ENCODE measurements at regions not wholly inside any gene's neighbourhood (a gene's known extent, or its start where the extent isn't known, plus 50 kb on each side); places are given as distances from the start of the nearest gene placed in this dataset.

GRCh38 chr5:4053136-4053535 is 457.5 kb downstream of the IRX1 start:
- H3K27ac ChIP-seq, result no peak overlapping the region
- no peaks in the 10 kb centered on the region for H3K27me3 ChIP-seq
- peaks cover 0 to 7% (median 2%) of the 10 kb centered on the region in 10 experiments; a peak in 4 of 20 replicates for H3K4me1 ChIP-seq
- no peak overlapping the region for H3K4me3 ChIP-seq
- no peaks in the 10 kb centered on the region for H4K20me1 ChIP-seq
- no peak overlapping the region for H3K4me2 ChIP-seq
- H3K9me3 ChIP-seq (replicated peaks in 1 of 11), result peaks cover 0 to 12% (median 5%) of the 10 kb centered on the region in 11 experiments; a peak in 7 of 22 replicates
- no peak for TF ChIP-seq Cebpa-rat (IDR thresholded peaks at IDR 0.05)
- H3K36me3 ChIP-seq, result no peaks in the 10 kb centered on the region
- no peak overlapping the region for H3K9ac ChIP-seq

GRCh38 chr5:4054092-4054491 is 458.5 kb downstream of the IRX1 start:
- no peaks in the 10 kb centered on the region for H3K27me3 ChIP-seq
- H3K36me3 ChIP-seq, result no peaks in the 10 kb centered on the region
- H3K4me3 ChIP-seq, result no peak overlapping the region
- peaks cover 0 to 7% (median 2%) of the 10 kb centered on the region in 10 experiments; a peak in 4 of 20 replicates for H3K4me1 ChIP-seq
- no peak overlapping the region for H3K27ac ChIP-seq
- H3K9me3 ChIP-seq (replicated peaks in 1 of 11), result peaks cover 0 to 12% (median 5%) of the 10 kb centered on the region in 11 experiments; a peak in 7 of 22 replicates
- no peak for TF ChIP-seq Cebpa-rat (IDR thresholded peaks at IDR 0.05)
- no peak overlapping the region for H3K4me2 ChIP-seq
- no peak overlapping the region for H3K9ac ChIP-seq
- no peaks in the 10 kb centered on the region for H4K20me1 ChIP-seq

GRCh38 chr5:4058899-4059298 is 463.3 kb downstream of the IRX1 start:
- H3K4me2 ChIP-seq, result no peak overlapping the region
- H3K27me3 ChIP-seq, result no peaks in the 10 kb centered on the region
- H4K20me1 ChIP-seq, result no peaks in the 10 kb centered on the region
- no peaks in the 10 kb centered on the region for H3K4me1 ChIP-seq
- H3K36me3 ChIP-seq, result no peaks in the 10 kb centered on the region
- no peak overlapping the region for H3K27ac ChIP-seq
- TF ChIP-seq Cebpa-rat (IDR thresholded peaks at IDR 0.05), result no peak
- H3K4me3 ChIP-seq, result no peak overlapping the region
- no peak overlapping the region for H3K9ac ChIP-seq
- H3K9me3 ChIP-seq (replicated peaks in 1 of 11), result peaks cover 0 to 13% (median 6%) of the 10 kb centered on the region in 11 experiments; a peak in 12 of 22 replicates

GRCh38 chr5:4065472-4066320 is 470.1 kb downstream of the IRX1 start:
- TF ChIP-seq Cebpa-rat (IDR thresholded peaks at IDR 0.05), result no peak
- no peak overlapping the region for H3K9ac ChIP-seq
- H3K36me3 ChIP-seq, result no peaks in the 10 kb centered on the region
- no peaks in the 10 kb centered on the region for H3K4me1 ChIP-seq
- H3K27me3 ChIP-seq, result no peaks in the 10 kb centered on the region
- peaks cover 0 to 11% (median 0%) of the 10 kb centered on the region in 11 experiments; a peak in 5 of 22 replicates for H3K9me3 ChIP-seq (replicated peaks in 1 of 11)
- H3K4me3 ChIP-seq, result no peak overlapping the region
- no peak overlapping the region for H3K4me2 ChIP-seq
- H4K20me1 ChIP-seq, result no peaks in the 10 kb centered on the region
- H3K27ac ChIP-seq, result no peak overlapping the region

- no peak overlapping the region for H3K27ac ChIP-seq
- H4K20me1 ChIP-seq, result no peaks in the 10 kb centered on the region
- H3K4me3 ChIP-seq, result no peak overlapping the region
- peaks cover 0 to 11% (median 0%) of the 10 kb centered on the region in 11 experiments; a peak in 5 of 22 replicates for H3K9me3 ChIP-seq (replicated peaks in 1 of 11)
- H3K4me2 ChIP-seq, result no peak overlapping the region
- TF ChIP-seq Cebpa-rat (IDR thresholded peaks at IDR 0.05), result no peak
- H3K27me3 ChIP-seq, result no peaks in the 10 kb centered on the region
- no peaks in the 10 kb centered on the region for H3K36me3 ChIP-seq
- H3K9ac ChIP-seq, result no peak overlapping the region
- no peaks in the 10 kb centered on the region for H3K4me1 ChIP-seq
Observed at GRCh38 chr5:4068171-4068570, 472.5 kb downstream of the IRX1 start.

GRCh38 chr5:4078544-4078943 is 482.9 kb downstream of the IRX1 start:
- Histone ChIP-seq H3K9ac (no peak overlapping the region), H3K4me2 (no peak overlapping the region), H3K27me3 (no peaks in the 10 kb centered on the region), H3K4me1 (peaks cover 0 to 4% (median 0%) of the 10 kb centered on the region in 10 experiments; a peak in 3 of 20 replicates), H3K27ac (no peak overlapping the region), H3K4me3 (no peak overlapping the region), H4K20me1 (no peaks in the 10 kb centered on the region), H3K36me3 (no peaks in the 10 kb centered on the region), H3K9me3 (replicated peaks in 1 of 11) (peaks cover 0 to 11% (median 6%) of the 10 kb centered on the region in 11 experiments; a peak in 4 of 22 replicates)
- no peak for TF ChIP-seq Cebpa-rat (IDR thresholded peaks at IDR 0.05)

- no peaks in the 10 kb centered on the region for H4K20me1 ChIP-seq
- H3K27me3 ChIP-seq, result no peaks in the 10 kb centered on the region
- H3K4me2 ChIP-seq, result no peak overlapping the region
- no peak for TF ChIP-seq Cebpa-rat (IDR thresholded peaks at IDR 0.05)
- H3K4me3 ChIP-seq, result no peak overlapping the region
- H3K9me3 ChIP-seq (replicated peaks in 1 of 11), result peaks cover 0 to 11% (median 6%) of the 10 kb centered on the region in 11 experiments; a peak in 4 of 22 replicates
- no peak overlapping the region for H3K9ac ChIP-seq
- peaks cover 0 to 4% (median 0%) of the 10 kb centered on the region in 10 experiments; a peak in 3 of 20 replicates for H3K4me1 ChIP-seq
- no peaks in the 10 kb centered on the region for H3K36me3 ChIP-seq
- H3K27ac ChIP-seq, result no peak overlapping the region
Observed at GRCh38 chr5:4079831-4080230, 484.2 kb downstream of the IRX1 start.

GRCh38 chr5:4080370-4080769 is 484.7 kb downstream of the IRX1 start:
- no peak for TF ChIP-seq Cebpa-rat (IDR thresholded peaks at IDR 0.05)

GRCh38 chr5:4081059-4081458 is 485.4 kb downstream of the IRX1 start:
- Histone ChIP-seq H3K4me3 (no peak overlapping the region), H3K4me2 (no peak overlapping the region), H3K36me3 (no peaks in the 10 kb centered on the region), H4K20me1 (no peaks in the 10 kb centered on the region), H3K9ac (no peak overlapping the region), H3K4me1 (peaks cover 0 to 4% (median 0%) of the 10 kb centered on the region in 10 experiments; a peak in 3 of 20 replicates), H3K27me3 (no peaks in the 10 kb centered on the region), H3K27ac (no peak overlapping the region), H3K9me3 (replicated peaks in 1 of 11) (peaks cover 0 to 9% (median 4%) of the 10 kb centered on the region in 11 experiments; a peak in 5 of 22 replicates)
- no peak for TF ChIP-seq Cebpa-rat (IDR thresholded peaks at IDR 0.05)

More at GRCh38 chr5:4080370-4080769, 484.7 kb downstream of the IRX1 start:
- Histone ChIP-seq H3K27me3 (no peaks in the 10 kb centered on the region), H3K4me1 (peaks cover 0 to 4% (median 0%) of the 10 kb centered on the region in 10 experiments; a peak in 3 of 20 replicates), H3K36me3 (no peaks in the 10 kb centered on the region), H3K4me2 (no peak overlapping the region), H4K20me1 (no peaks in the 10 kb centered on the region), H3K9me3 (replicated peaks in 1 of 11) (peaks cover 0 to 11% (median 6%) of the 10 kb centered on the region in 11 experiments; a peak in 4 of 22 replicates), H3K9ac (no peak overlapping the region), H3K27ac (no peak overlapping the region), H3K4me3 (no peak overlapping the region)

Measured in BLaER1 treated with 17β-estradiol and CSF1 and Interleukin-3, amounts not matched to agents 10 nM and 100 nM (cell line).